ENCODE measurements at regions not wholly inside any gene's neighbourhood (a gene's known extent, or its start where the extent isn't known, plus 50 kb on each side); places are given as distances from the start of the nearest gene placed in this dataset.

DNA sequence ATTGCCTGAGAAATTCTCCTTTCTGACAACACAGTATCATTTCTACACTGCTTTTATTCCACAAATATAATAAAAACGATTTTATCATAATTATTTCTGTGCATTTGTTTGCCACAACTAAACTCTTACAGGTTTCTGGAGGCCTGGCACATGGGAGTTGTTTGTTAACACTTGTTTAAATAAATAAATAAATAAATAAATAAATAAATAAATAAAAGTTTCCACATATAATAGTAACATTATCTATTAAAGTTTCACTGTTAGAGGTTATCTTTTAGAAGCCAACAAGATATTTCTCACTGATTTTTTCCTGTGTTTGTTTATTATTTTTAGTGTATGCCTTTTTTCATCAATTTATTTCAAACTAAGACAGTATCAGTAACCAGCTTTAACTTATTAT, 323.3 kb downstream of the FOXG1 start:
- H3K27ac ChIP-seq (ENCODE audit: extremely low read depth, low read depth, low read length) = no peak overlapping the region
- no peaks in the 10 kb centered on the region for H3K4me1 ChIP-seq (ENCODE audit: control insufficient read depth, insufficient read depth, low read length)
- no peaks in the 10 kb centered on the region for H3K36me3 ChIP-seq (ENCODE audit: control insufficient read depth in 2 of 2, insufficient read depth in 1 of 2, low read length in 2 of 2)
- ChIA-PET CTCF (interaction anchor here (0.6 kb wide), 1 partner anchor 302 kb away, joined by 4 read pairs; no protein-coding TSS in a partner anchor), POLR2A (no interaction called here)
- H3K4me3 ChIP-seq (ENCODE audit: low read depth, low read length) = no peak overlapping the region
- no peaks in the 10 kb centered on the region for H3K9me3 ChIP-seq (ENCODE audit: control insufficient read depth, insufficient read depth, low read depth, low read length)
- no peak for TF ChIP-seq ZNF155 (tag by site-specific recombination; IDR thresholded peaks at IDR 0.05)
- TF ChIP-seq MEIS1 (CRISPR knock-in tag; IDR thresholded peaks at IDR 0.05; ENCODE audit: borderline replicate concordance) = no peak
- no peak for TF ChIP-seq ZNF114 (tag by site-specific recombination; IDR thresholded peaks at IDR 0.05)
- TF ChIP-seq ZNF274 (IDR thresholded peaks at IDR 0.05; ENCODE audit: low read length) = no peak
- no peak for TF ChIP-seq ZNF274 (tag by site-specific recombination; IDR thresholded peaks at IDR 0.05; ENCODE audit: borderline replicate concordance)
- TF ChIP-seq ZNF366 (tag by site-specific recombination; conservative IDR thresholded peaks at IDR 0.05) = no peak
- TF ChIP-seq MZF1 (tag by site-specific recombination; IDR thresholded peaks at IDR 0.05; ENCODE audit: borderline replicate concordance) = no peak
- TF ChIP-seq HOXD13 (CRISPR knock-in tag; IDR thresholded peaks at IDR 0.05; ENCODE audit: borderline replicate concordance) = no peak
- TF ChIP-seq, protein P1, sequence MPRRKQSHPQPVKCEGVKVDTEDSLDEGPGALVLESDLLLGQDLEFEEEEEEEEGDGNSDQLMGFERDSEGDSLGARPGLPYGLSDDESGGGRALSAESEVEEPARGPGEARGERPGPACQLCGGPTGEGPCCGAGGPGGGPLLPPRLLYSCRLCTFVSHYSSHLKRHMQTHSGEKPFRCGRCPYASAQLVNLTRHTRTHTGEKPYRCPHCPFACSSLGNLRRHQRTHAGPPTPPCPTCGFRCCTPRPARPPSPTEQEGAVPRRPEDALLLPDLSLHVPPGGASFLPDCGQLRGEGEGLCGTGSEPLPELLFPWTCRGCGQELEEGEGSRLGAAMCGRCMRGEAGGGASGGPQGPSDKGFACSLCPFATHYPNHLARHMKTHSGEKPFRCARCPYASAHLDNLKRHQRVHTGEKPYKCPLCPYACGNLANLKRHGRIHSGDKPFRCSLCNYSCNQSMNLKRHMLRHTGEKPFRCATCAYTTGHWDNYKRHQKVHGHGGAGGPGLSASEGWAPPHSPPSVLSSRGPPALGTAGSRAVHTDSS (tag by site-specific recombination; IDR thresholded peaks at IDR 0.05) = no peak
- no peak for TF ChIP-seq ZBTB1 (tag by site-specific recombination; IDR thresholded peaks at IDR 0.05)
- TF ChIP-seq ZNF510 (tag by site-specific recombination; IDR thresholded peaks at IDR 0.05; ENCODE audit: insufficient replicate concordance) = no peak
- TF ChIP-seq ZFP37 (tag by site-specific recombination; IDR thresholded peaks at IDR 0.05) = no peak
- TF ChIP-seq YY1 (tag by site-specific recombination; IDR thresholded peaks at IDR 0.05) = no peak
- TF ChIP-seq KLF8 (tag by site-specific recombination; IDR thresholded peaks at IDR 0.05) = no peak
- no peak for TF ChIP-seq SETDB1 (IDR thresholded peaks at IDR 0.05; ENCODE audit: insufficient read length, low read length)
- TF ChIP-seq ZIC2 (tag by site-specific recombination; IDR thresholded peaks at IDR 0.05) = no peak
- TF ChIP-seq IKZF3 (tag by site-specific recombination; IDR thresholded peaks at IDR 0.05) = no peak
- no peak for TF ChIP-seq ZFP3 (tag by site-specific recombination; IDR thresholded peaks at IDR 0.05; ENCODE audit: low read depth)
- no peak for TF ChIP-seq ZNF585B (tag by site-specific recombination; IDR thresholded peaks at IDR 0.05)
- TF ChIP-seq ZNF394 (tag by site-specific recombination; IDR thresholded peaks at IDR 0.05; ENCODE audit: borderline replicate concordance) = peak; percentile 69; the same call in 1 of the 2 replicates
- no peak for TF ChIP-seq ZNF629 (tag by site-specific recombination; IDR thresholded peaks at IDR 0.05)
- peak; percentile 47 for TF ChIP-seq ZNF555 (tag by site-specific recombination; conservative IDR thresholded peaks at IDR 0.05)
- TF ChIP-seq ZNF610 (tag by site-specific recombination; IDR thresholded peaks at IDR 0.05; ENCODE audit: borderline replicate concordance) = no peak
- no peak for TF ChIP-seq ZSCAN23 (tag by site-specific recombination; IDR thresholded peaks at IDR 0.05)
- TF ChIP-seq ZNF624 (tag by site-specific recombination; IDR thresholded peaks at IDR 0.05) = no peak
- TF ChIP-seq, protein P2, sequence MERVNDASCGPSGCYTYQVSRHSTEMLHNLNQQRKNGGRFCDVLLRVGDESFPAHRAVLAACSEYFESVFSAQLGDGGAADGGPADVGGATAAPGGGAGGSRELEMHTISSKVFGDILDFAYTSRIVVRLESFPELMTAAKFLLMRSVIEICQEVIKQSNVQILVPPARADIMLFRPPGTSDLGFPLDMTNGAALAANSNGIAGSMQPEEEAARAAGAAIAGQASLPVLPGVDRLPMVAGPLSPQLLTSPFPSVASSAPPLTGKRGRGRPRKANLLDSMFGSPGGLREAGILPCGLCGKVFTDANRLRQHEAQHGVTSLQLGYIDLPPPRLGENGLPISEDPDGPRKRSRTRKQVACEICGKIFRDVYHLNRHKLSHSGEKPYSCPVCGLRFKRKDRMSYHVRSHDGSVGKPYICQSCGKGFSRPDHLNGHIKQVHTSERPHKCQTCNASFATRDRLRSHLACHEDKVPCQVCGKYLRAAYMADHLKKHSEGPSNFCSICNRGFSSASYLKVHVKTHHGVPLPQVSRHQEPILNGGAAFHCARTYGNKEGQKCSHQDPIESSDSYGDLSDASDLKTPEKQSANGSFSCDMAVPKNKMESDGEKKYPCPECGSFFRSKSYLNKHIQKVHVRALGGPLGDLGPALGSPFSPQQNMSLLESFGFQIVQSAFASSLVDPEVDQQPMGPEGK (tag by site-specific recombination; IDR thresholded peaks at IDR 0.05) = no peak
- no peak for TF ChIP-seq ZFP69B (tag by site-specific recombination; IDR thresholded peaks at IDR 0.05)
- no peak for TF ChIP-seq ZNF658 (tag by site-specific recombination; IDR thresholded peaks at IDR 0.05)
- TF ChIP-seq ZNF202 (tag by site-specific recombination; IDR thresholded peaks at IDR 0.05; ENCODE audit: borderline replicate concordance) = peak; percentile 52; the same call in 1 of the 2 replicates
- peak; percentile 58; the same call in 1 of the 2 replicates for TF ChIP-seq ZNF433 (tag by site-specific recombination; IDR thresholded peaks at IDR 0.05; ENCODE audit: low read depth)
- TF ChIP-seq, protein P3, sequence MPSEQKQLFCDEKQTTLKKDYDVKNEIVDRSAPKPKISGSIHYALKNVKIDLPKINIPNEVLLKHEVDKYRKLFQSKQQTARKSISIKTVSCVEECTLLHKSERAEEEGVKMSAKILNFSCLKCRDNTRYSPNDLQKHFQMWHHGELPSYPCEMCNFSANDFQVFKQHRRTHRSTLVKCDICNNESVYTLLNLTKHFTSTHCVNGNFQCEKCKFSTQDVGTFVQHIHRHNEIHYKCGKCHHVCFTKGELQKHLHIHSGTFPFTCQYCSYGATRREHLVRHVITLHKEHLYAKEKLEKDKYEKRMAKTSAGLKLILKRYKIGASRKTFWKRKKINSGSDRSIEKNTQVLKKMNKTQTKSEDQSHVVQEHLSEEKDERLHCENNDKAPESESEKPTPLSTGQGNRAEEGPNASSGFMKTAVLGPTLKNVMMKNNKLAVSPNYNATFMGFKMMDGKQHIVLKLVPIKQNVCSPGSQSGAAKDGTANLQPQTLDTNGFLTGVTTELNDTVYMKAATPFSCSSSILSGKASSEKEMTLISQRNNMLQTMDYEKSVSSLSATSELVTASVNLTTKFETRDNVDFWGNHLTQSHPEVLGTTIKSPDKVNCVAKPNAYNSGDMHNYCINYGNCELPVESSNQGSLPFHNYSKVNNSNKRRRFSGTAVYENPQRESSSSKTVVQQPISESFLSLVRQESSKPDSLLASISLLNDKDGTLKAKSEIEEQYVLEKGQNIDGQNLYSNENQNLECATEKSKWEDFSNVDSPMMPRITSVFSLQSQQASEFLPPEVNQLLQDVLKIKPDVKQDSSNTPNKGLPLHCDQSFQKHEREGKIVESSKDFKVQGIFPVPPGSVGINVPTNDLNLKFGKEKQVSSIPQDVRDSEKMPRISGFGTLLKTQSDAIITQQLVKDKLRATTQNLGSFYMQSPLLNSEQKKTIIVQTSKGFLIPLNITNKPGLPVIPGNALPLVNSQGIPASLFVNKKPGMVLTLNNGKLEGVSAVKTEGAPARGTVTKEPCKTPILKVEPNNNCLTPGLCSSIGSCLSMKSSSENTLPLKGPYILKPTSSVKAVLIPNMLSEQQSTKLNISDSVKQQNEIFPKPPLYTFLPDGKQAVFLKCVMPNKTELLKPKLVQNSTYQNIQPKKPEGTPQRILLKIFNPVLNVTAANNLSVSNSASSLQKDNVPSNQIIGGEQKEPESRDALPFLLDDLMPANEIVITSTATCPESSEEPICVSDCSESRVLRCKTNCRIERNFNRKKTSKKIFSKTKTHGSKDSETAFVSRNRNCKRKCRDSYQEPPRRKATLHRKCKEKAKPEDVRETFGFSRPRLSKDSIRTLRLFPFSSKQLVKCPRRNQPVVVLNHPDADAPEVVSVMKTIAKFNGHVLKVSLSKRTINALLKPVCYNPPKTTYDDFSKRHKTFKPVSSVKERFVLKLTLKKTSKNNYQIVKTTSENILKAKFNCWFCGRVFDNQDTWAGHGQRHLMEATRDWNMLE (tag by site-specific recombination; conservative IDR thresholded peaks at IDR 0.05; ENCODE audit: low read depth) = peak; percentile 55; the same call in 1 of the 2 replicates
- no peak for TF ChIP-seq ZNF214 (tag by site-specific recombination; IDR thresholded peaks at IDR 0.05; ENCODE audit: borderline replicate concordance)
- TF ChIP-seq ZNF37A (tag by site-specific recombination; IDR thresholded peaks at IDR 0.05) = no peak
